Amygdala (tissue), 56 donors: ENCODE measurements at regions not wholly inside any gene's neighbourhood (a gene's known extent, or its start where the extent isn't known, plus 50 kb on each side); places are given as distances from the start of the nearest gene placed in this dataset.

Source experiments
- DNase-seq, 56 donors: peaks; one replicate each; lab custom pipeline; 2025; lab: John Stamatoyannopoulos, UW

DNA sequence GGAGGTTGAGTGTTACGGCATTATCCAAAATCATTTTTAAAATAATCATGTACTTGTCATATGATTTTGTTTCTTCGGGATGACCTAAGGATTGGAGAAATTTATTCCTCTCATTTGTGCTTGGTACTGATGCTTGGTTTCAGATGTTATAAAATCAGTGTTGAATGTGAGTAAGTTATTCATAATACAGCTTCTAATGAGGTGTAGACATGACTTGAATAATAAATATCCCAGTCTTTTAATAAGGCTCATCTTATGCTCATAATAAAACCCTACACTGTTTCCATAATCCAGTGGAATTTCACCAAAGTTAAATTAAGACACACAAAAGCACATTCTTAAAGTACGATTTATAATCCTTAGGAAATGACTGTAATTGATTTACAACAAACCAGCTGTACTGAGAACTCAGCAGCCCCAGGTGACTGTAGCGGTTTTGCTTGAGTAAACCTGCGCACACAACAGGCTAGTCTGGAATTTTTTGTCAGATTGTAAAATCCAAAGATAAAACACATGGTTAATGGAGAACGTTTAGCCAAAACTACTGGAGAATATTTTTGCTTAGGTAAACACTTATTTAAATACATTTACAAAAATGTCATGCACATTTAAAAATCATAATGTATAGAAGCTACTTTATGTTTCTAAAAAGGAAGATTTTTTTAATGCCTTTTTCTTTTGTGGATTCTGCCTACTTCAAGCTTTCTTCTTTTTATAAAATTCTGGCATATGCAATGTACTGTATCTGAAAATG lies 609.8 kb upstream of the GRAMD2B start:
- no peak for DNase-seq

DNA sequence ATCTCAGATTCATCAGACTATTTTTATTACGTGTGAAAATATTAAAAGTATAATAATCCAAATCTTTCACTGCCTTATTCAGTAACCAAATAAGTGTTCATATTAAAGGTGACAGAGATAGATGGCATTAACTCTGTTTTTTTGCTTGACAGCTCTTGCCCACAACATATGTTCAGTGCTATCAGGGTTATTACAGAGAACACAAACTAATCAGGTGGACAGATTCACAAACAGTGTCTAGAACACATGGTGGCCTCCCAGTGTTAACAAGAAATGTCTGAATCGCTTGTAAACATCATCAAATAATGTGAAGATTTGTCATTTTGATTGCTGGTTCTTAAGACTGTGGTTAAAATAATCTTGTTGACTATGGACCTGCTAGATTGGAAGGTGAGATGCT lies 609.1 kb upstream of the GRAMD2B start:
- DNase-seq, result no peak

DNA sequence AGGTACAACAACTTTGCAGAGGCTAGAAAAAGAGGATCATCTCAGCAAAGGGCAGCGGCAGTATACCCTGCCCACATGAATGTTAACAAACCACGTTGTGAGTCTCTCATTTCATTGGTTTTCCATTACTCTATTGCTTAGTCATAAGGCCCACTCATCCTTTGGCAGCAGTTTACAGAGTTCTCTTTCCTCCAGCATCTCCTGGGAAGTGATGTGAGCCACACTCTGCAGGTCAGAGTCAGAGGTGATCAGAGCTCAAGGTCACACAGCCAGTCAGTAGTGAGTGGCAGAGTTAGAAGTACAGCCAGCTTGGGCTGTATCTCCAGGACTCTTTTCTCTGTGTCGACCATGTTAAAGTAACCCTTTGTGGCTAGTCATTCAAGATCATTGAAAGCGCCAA lies 599.6 kb upstream of the GRAMD2B start:
- no peak for DNase-seq

DNA sequence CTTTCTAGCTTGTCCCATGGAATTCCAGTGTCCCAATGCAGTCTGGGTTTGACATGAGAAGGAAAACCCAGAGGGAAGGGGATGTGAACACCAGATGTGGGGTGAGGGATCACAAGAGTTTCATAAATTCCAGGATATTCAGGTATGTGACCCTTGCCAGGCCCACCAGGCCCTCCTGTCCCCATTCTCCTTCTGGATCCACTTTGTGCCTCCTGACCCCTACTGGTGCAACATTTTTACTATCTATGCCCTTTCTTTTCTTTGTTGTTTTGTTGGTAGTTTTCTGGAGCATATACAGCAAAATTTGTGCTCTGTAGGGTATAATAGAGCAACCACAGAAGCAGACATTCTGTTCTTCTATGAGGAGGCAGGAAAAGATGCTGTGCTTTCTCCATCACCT lies 597.0 kb upstream of the GRAMD2B start:
- no peak for DNase-seq

DNA sequence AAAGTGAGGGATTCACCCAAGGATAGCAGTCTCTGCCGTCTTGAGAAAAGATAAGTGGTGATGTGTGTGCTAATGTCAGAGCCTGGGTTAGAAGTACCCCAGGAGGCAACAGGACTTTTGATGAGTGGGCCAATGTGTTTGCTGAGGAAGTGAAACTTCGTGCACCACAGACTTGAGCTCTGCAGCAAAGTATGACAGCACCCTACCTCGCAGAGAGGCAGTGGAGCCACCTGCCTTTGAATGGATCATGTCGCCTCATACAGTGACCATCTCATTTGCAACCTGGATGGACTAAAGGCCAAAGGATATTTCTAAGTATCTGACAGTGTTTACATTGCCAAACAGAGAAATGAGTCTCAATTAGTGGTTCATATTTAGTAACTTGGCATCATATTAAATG lies 593.9 kb upstream of the GRAMD2B start:
- no peak for DNase-seq

DNA sequence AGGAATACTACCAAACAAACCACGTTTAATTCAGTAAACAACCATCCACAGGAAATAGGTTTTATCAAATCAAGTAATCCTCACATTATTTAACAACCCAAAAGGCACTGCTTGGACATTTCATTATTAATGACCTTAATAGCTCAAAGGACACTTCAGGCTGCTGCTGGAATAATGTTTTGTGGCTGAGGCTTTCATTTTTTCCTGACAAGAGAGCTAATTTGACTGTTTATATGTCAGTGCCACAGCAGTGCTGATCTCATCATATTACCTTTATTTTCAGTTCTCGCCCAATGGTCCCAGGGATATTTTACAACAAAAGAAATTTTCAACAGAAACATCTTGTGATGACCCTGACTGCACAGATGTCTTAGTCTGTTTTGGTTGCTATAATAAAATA lies 589.8 kb upstream of the GRAMD2B start:
- no peak for DNase-seq

DNA sequence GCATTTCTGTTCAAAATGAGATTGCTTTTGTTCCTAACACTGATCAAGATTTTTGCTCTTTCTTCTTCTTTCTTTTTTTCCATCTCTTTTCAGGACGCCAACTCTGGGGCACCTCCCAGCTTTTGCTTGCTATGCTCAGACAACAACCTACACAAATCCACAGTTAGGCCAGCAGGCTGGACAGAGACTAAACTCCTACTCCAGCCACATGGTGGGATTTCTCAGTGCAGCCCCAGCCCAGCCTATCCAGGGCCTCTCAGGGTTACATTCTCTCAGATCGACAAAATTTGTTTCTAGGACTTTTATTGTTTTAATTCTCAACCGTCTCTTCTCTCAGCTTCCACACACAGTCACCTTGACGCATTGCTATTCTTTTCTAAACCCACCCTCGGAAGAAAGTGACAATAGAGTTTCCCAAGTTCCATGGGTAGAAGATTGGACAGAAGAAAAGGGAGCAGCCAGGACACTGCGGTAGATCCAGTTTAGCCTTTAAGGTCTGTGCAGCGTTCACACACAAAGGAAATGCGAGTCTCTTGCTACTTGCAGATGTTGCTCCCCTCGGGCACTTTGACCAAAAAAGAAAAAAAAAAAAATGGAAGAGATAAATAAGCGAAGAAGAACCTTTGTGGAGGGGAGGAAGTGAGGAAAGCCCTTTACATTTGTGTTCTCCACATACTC lies 588.6 kb upstream of the GRAMD2B start:
- no peak for DNase-seq

DNA sequence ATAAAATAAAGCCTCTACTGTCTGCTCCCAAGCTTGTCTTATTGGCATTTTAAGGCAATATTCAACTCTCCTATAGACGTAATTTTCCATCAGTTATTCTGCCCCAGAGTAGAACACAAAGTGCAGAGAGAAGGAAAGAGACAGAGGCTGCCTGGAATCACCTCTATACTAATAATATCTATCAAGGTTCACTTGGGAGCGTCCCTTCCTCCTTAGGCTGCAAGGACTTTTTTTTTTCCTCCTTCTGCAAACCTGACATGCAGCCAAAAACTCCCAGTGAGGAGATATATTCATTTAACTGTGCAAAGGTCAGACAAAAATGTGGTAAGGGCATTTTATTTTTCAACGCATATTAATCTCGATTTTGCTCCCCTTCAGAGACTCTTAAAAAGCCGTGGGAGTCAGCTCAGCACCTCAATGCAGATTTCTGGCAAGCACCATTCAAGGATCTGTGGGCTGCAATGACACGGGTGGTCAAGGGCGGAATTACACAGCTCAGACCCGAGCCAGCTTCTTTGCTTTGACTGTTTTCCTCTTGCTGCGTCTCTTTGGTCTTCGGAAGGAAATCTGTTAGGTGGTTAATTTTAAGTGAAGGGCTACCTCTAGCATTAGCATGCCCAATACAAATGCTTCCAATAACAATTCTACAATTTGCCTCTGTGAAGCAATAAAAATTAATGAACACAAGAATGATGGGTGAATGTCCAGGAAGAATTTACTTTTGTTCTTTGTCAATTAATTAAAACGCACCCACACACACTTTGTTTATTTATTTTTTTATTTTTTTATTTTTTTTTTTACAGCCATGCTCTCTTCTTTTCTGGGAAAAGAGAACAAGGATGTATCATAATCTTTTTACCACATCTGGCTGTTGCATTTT lies 587.7 kb upstream of the GRAMD2B start:
- DNase-seq, result peak in 36 of 56 donors; percentile 1 to 71 (median 13)

DNA sequence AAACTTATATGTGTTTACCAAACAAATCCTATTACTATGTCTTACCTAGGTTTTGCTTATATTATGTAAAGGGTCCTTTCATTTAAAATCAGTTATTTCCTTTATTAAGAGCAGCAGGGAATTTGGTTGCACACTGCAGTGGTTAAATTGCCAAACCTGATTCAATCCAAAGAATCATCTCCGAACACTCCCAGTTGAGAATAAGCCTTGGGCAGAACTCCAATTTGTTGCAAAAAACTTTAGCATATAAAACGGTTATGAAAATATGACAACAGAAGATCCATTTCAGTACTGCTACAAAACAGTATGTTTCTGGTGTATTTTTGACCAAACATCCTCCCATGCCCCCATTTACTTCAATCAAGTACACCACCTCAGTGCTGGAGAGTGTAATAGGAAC lies 587.0 kb upstream of the GRAMD2B start:
- DNase-seq, result no peak

DNA sequence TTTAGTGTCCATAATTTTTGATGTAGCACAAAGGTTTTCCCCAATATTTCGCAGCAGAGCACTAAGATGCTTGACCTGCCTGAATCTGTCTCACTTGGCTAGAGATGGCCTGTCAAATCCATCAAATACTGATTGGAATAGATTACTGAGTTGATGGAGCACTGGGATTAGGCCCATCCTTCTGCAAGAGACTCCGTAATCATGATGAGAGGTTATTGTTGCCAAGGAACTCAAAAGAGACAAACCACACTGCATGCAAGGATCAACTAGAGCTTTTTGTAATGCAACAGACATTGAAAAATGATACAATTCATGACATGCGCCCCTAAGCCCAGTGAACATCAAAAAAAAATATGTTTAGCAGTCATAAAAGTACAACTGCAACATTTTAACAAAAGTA lies 585.3 kb upstream of the GRAMD2B start:
- DNase-seq, result no peak

DNA sequence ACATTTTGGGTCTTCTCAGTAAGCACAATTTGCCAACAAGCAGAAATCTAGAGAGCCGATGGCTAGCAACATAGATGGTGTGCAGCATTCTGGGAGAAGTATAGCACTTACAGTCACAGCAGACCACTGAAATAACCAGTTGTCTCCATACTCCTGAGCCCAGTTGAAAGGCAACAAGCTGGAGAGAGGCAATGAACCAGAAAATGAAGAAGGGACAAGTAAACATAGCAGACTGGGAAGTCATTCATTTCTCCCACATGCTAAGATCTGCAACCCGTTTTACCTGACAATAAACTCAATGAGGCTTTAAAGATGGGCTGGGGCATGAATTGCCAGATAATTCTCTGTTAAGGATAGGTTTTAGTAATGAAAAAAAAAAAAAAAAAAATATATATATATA lies 575.6 kb upstream of the GRAMD2B start:
- no peak for DNase-seq

DNA sequence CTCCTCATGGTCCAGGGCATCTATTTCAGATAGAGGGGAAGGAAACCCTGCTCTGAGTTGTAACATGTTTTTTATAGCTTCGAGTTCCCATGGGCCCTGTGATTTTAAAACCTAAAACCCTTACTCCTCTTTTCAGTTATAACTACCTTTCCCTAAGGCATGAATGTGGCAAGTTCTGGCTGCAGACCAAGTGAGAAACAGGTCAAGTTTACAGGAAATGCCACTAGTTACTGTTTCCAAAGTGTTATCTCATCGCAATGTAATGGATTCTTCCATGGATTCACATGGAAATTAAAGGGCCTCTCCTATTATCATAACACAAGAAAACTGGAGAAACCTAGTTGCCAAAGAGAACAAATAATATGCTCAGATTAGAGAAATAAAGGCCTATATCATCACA lies 574.5 kb upstream of the GRAMD2B start:
- DNase-seq, result no peak

DNA sequence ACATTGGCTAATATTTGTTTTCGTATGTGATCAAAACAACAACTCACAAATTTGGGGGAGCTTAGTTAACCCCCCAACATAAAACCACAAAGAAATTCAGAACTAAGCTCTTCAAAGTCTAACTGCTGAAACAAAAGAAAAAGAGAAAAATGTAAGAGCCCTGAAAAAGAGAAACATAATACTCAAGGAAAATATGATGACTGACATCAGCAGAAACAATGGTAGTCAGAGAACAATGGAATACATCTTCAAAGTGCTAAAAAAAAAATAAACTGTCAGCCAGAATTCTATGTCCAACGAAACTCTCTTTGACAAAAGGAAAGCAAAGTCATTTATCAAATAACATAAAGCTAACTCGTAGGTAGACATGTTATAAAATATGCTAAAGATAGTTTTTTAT lies 566.3 kb upstream of the GRAMD2B start:
- DNase-seq, result no peak

DNA sequence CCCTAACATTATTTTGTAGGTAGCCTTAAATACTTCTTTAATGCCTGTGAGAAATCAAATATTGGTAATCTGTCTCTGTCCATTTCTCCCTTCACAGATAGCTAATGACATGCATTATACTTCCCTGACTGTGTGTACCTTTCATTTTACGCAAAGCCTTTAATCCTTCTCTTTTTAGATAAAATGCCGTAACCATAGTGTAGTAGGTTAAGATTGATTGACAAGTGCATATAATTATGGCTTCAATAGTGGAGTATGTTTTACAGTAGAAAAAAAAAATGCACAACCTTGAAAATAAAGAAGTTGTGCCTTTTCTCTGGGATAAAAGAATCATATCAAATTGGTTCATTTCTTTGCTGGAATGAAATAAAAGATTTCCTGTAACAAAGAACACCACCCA lies 559.6 kb upstream of the GRAMD2B start:
- DNase-seq, result no peak

DNA sequence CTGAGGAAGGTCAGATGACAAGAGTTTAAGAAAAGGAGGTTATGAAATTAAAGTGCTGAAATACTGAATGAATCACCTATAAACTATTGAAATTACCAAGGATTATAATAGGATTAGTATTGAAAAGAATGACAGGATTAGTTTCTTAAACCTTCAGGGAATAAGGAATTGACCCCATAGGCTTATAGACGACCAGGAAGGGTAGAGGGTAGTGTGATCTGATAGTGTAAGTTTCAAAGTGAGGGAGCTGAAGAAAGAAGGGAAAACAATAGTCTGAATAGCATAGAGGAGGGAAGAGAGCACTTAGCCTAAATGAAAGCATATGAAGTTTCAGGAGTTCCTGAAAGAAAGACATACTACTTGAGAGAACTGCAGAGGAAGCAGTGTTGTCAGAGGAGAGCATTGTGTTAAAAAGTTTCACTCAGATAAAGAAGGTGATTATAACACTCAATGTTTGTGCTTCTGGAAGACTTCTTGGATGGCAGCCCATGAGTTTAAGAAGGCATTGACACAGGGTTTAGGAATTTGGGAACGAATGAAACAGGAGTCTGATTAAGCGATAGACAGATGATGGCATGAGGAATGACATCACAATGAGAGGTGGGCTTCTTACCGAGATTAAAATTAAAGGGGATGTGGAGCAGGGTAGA lies 557.9 kb upstream of the GRAMD2B start:
- DNase-seq, result no peak

DNA sequence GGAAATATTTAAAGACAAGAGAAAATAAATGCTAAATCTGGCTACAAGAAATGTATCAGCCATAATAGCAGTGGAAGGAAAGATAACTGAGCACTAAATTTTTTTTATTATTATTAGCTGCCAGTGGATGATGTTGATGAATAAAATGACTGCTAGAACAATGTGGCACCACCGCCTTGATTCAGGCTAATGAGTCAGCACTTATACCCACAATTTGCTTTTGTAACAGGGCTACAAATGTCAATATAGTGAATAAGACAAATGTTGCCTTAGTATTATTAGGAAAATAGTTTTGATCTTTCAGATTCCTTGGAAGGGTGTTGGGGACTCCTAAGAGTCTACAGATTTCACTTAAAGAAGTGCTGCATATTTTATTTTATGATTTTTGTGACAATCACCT lies 555.2 kb upstream of the GRAMD2B start:
- no peak for DNase-seq

DNA sequence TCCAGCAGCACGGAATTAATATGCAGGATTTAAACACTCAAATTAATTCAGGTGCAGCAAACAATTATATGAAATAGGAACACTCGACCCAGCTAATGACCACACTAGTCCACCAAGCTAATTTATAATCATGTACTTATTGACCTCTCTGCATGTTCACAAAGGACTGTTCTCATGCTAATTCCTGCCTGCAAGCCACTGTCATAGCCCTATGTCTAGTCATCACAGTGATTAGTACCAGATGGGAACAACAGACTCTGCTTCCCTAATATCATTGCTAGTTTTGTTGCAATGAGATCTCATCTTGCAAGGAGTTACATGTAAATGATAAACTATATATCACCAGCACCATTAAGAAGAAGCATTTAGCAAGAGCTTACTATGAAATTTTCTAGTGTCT lies 553.0 kb upstream of the GRAMD2B start:
- no peak for DNase-seq

DNA sequence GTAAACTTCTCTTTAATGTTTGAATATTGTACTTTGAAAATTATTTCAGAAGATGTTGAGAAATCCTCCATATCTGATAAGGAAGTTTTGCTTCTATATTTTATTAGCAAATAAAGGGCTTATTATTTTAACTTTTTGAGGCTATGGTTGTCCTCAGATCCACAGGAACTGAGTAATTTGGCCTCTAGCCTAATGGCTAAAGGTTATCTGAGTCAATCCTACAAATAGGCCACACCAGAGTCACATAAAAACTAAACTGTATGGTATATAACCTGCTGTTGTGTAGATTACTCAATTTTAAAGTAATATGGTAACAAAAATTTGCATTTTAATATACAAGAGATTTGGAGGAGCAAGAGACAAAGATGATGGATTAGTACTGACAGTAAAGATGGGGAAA lies 549.2 kb upstream of the GRAMD2B start:
- DNase-seq, result no peak

DNA sequence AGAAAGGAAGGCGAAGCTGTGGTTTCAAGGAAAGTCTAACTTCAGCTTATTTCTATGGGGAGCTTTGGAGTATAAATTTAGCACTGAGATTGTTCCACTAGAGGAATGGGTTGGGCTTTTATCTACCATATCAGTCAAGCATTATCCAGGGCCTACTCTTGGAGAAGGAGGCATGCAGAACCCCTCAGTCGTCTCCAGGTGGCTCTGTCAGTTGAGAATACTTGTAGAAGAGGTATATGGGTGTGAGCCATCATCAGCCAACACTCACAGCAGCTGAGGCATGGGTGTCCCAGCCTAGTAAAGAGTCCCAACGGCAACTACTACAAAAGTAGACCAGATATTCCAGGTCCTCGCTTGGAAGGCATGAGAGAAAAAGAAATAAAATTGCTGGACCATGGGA lies 548.5 kb upstream of the GRAMD2B start:
- DNase-seq, result no peak

DNA sequence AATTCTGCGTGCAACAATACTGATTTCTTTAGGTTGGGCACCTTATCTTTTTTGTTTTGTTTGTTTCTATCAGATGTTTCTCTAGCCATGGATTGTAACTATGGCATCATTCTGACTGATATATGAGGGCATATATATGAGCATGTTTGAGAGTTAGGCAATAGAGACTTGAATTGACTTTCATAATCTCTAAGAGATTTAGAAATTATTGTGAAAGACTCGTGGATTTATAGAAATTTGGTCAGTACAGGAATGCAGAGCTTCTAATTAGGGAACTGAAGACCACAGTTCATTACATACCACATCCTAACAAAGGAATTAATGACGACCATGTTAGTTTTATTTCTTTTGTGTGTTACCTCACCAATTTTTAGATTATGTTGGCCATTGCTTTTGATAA lies 546.0 kb upstream of the GRAMD2B start:
- no peak for DNase-seq

DNA sequence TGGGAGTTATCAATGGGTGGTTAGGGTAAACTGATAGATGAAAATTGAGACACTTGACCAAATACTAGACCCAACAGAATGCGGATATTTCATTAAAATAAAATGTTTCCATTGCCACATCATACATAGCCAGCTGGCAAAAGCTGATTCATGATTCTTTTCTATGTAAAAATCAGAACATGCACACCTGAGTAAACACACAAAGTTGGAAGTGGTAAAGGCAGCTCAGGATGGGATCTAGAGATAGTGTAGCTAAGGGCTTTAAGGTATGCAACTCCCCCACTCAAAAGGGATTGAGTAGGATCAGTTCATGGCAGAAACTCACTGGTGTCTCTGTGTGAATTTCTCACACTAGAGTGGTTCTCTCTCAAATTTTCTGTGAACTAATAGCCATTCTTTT lies 541.1 kb upstream of the GRAMD2B start:
- no peak for DNase-seq
